ENCODE measurements at regions not wholly inside any gene's neighbourhood (a gene's known extent, or its start where the extent isn't known, plus 50 kb on each side); places are given as distances from the start of the nearest gene placed in this dataset.

DNA sequence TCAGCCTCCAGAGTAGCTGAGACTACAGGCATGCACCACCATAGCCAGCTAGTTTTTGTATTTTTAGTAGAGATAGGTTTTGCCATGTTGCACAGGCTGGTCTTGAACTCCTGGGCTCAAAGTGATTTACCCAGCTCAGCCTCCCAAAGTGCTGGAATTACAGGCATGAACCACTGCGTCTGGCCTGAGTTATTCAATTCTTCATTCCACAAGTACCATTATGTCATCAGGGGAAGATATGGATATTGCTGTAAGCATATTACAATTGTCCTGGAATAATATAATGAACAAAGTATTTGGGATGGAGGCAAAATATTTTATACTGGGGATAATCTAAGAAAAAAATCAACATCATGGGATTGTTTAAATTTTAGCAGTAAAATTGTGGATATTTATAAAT, 646.0 kb upstream of the SLITRK6 start:
- H3K36me3 ChIP-seq (ENCODE audit: control insufficient read depth in 2 of 3, insufficient read depth in 3 of 3, low read length in 3 of 3): no peaks in the 10 kb centered on the region
- no peak overlapping the region for H3K9ac ChIP-seq (ENCODE audit: low read length in 3 of 3)
- no peak overlapping the region for H3K4me3 ChIP-seq (ENCODE audit: low read length in 3 of 3)
- no peak for DNase-seq
- no peaks in the 10 kb centered on the region for H3K4me1 ChIP-seq (ENCODE audit: control insufficient read depth in 2 of 3, insufficient read depth in 2 of 3, low read depth in 1 of 3, low read length in 3 of 3)
- no peak for FAIRE-seq
- intact Hi-C loops (cut with DNase I): no loop called here
- TF ChIP-seq, protein P1, sequence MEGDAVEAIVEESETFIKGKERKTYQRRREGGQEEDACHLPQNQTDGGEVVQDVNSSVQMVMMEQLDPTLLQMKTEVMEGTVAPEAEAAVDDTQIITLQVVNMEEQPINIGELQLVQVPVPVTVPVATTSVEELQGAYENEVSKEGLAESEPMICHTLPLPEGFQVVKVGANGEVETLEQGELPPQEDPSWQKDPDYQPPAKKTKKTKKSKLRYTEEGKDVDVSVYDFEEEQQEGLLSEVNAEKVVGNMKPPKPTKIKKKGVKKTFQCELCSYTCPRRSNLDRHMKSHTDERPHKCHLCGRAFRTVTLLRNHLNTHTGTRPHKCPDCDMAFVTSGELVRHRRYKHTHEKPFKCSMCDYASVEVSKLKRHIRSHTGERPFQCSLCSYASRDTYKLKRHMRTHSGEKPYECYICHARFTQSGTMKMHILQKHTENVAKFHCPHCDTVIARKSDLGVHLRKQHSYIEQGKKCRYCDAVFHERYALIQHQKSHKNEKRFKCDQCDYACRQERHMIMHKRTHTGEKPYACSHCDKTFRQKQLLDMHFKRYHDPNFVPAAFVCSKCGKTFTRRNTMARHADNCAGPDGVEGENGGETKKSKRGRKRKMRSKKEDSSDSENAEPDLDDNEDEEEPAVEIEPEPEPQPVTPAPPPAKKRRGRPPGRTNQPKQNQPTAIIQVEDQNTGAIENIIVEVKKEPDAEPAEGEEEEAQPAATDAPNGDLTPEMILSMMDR (IDR thresholded peaks at IDR 0.05; ENCODE audit: borderline replicate concordance, extremely low read depth, insufficient read depth): no peak
- no peaks in the 10 kb centered on the region for H3K9me3 ChIP-seq (ENCODE audit: control insufficient read depth in 2 of 3, insufficient read depth in 1 of 3, low read length in 3 of 3)
- H3K27me3 ChIP-seq (ENCODE audit: control insufficient read depth, insufficient read depth, low read length): no peaks in the 10 kb centered on the region
- H3K27ac ChIP-seq (ENCODE audit: low read depth in 2 of 2, low read length in 2 of 2): no peak overlapping the region

DNA sequence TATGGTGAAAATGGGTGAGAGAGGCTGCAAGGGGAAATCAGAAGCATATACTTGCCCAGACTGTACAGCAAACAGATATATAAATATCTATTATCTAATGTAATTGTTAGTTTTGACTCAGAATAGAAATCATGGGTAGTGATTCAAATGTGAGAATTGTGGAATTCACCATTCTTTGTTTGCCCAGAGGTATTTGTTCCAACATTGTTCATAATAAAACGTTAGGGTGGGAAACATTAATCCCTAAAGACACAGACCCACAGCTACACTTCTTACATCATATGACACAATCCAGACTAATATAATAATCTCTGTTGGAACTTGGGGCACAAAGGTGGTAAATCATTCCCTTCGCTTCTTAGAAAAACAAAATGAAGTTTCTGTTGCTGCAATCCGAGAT, 646.5 kb upstream of the SLITRK6 start:
- no peak overlapping the region for H3K27ac ChIP-seq (ENCODE audit: low read depth in 2 of 2, low read length in 2 of 2)
- no peak overlapping the region for H3K9ac ChIP-seq (ENCODE audit: low read length in 3 of 3)
- H3K9me3 ChIP-seq (ENCODE audit: control insufficient read depth in 2 of 3, insufficient read depth in 1 of 3, low read length in 3 of 3): no peaks in the 10 kb centered on the region
- H3K4me1 ChIP-seq (ENCODE audit: control insufficient read depth in 2 of 3, insufficient read depth in 2 of 3, low read depth in 1 of 3, low read length in 3 of 3): no peaks in the 10 kb centered on the region
- DNase-seq (no peak), FAIRE-seq (no peak)
- H3K4me3 ChIP-seq (ENCODE audit: low read length in 3 of 3): no peak overlapping the region
- no peaks in the 10 kb centered on the region for H3K36me3 ChIP-seq (ENCODE audit: control insufficient read depth in 2 of 3, insufficient read depth in 3 of 3, low read length in 3 of 3)
- no peaks in the 10 kb centered on the region for H3K27me3 ChIP-seq (ENCODE audit: control insufficient read depth, insufficient read depth, low read length)
- intact Hi-C loops (cut with DNase I): no loop called here
- TF ChIP-seq, protein P1 (IDR thresholded peaks at IDR 0.05; ENCODE audit: borderline replicate concordance, extremely low read depth, insufficient read depth): no peak

DNA sequence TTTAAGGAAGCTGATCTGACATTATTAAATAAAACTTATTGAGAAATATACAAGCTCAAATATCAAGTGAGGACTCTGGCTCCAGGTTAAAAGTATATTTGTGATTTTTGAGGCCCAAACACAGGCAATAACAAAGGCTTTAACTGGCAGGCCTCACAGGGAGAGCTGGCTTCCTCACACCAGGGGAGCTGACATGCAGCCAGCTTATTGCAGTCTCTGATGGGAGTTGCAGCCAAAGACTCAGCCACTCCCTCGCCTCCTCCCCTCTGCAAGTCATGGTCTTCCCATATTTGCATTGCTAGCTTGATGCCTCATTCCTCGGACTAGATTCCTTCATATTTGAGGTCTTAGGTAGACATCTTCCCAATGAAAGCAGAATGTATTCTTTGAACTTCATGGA, 647.1 kb upstream of the SLITRK6 start:
- intact Hi-C loops (cut with DNase I): no loop called here
- no peaks in the 10 kb centered on the region for H3K27me3 ChIP-seq (ENCODE audit: control insufficient read depth, insufficient read depth, low read length)
- H3K4me3 ChIP-seq (ENCODE audit: low read length in 3 of 3): no peak overlapping the region
- H3K36me3 ChIP-seq (ENCODE audit: control insufficient read depth in 2 of 3, insufficient read depth in 3 of 3, low read length in 3 of 3): no peaks in the 10 kb centered on the region
- H3K27ac ChIP-seq (ENCODE audit: low read depth in 2 of 2, low read length in 2 of 2): no peak overlapping the region
- no peaks in the 10 kb centered on the region for H3K9me3 ChIP-seq (ENCODE audit: control insufficient read depth in 2 of 3, insufficient read depth in 1 of 3, low read length in 3 of 3)
- H3K9ac ChIP-seq (ENCODE audit: low read length in 3 of 3): no peak overlapping the region
- no peak for FAIRE-seq
- no peaks in the 10 kb centered on the region for H3K4me1 ChIP-seq (ENCODE audit: control insufficient read depth in 2 of 3, insufficient read depth in 2 of 3, low read depth in 1 of 3, low read length in 3 of 3)
- no peak for DNase-seq
- TF ChIP-seq, protein P1 (IDR thresholded peaks at IDR 0.05; ENCODE audit: borderline replicate concordance, extremely low read depth, insufficient read depth): no peak

DNA sequence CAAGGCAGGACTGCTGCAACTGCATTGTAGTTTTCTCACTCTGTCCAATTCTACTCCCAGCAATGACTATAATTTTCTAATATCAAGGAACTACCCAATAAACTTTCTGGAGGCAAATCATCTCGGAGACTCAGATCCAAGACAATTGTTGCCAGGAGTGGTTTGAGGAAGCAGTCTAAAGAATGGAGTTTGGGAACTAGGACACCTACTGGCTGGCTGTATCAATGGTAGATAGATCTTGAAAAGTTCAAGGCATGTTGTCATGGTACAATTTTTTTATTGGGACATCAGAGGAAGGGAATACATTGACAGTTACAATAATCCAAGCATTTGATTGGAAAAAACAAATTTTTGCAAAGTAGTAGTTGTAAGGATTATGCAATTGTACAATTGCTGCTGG, 648.3 kb upstream of the SLITRK6 start:
- intact Hi-C loops (cut with DNase I): no loop called here
- Histone ChIP-seq H3K4me1 (ENCODE audit: control insufficient read depth in 2 of 3, insufficient read depth in 2 of 3, low read depth in 1 of 3, low read length in 3 of 3) (no peaks in the 10 kb centered on the region), H3K4me3 (ENCODE audit: low read length in 3 of 3) (no peak overlapping the region), H3K9ac (ENCODE audit: low read length in 3 of 3) (no peak overlapping the region), H3K9me3 (ENCODE audit: control insufficient read depth in 2 of 3, insufficient read depth in 1 of 3, low read length in 3 of 3) (no peaks in the 10 kb centered on the region), H3K36me3 (ENCODE audit: control insufficient read depth in 2 of 3, insufficient read depth in 3 of 3, low read length in 3 of 3) (no peaks in the 10 kb centered on the region), H3K27ac (ENCODE audit: low read depth in 2 of 2, low read length in 2 of 2) (no peak overlapping the region), H3K27me3 (ENCODE audit: control insufficient read depth, insufficient read depth, low read length) (no peaks in the 10 kb centered on the region)
- TF ChIP-seq, protein P1 (IDR thresholded peaks at IDR 0.05; ENCODE audit: borderline replicate concordance, extremely low read depth, insufficient read depth): no peak
- DNase-seq: no peak
- no peak for FAIRE-seq

Data from kidney (tissue), 13 donors.